Lung (tissue), 11 donors: ENCODE measurements at regions not wholly inside any gene's neighbourhood (a gene's known extent, or its start where the extent isn't known, plus 50 kb on each side); places are given as distances from the start of the nearest gene placed in this dataset.
A peak's percentile ranks its signal among the peaks of the same experiment; 100 is the strongest.

Experiments
- ATAC-seq: fragments of 200-7000 bp; cut with Tn5 transposase; one replicate; pipeline ENCODE4 v1.9.1; 2020; ENCODE audit warnings: moderate number of reproducible peaks; ENCODE audit not compliant: insufficient read depth, low FRiP score
- DNase-seq, 3 donors: peaks; one replicate each; pipeline ENCODE4 v3.0.0-alpha.2; 2013 to 2017
- H3K27ac ChIP-seq, 2 donors: one replicate each; pipeline ENCODE4 v1.5.1; 2013; ENCODE audit warnings: mild to moderate bottlenecking in 2 of 2, moderate library complexity in 2 of 2, control low read depth in 1 of 2, inconsistent platforms in 1 of 2, low read depth in 1 of 2, low read length in 1 of 2
- H3K27me3 ChIP-seq, 3 donors: one replicate each; pipeline ENCODE4 v1.5.1; 2013; ENCODE audit warnings: low read length in 2 of 3; ENCODE audit not compliant: control insufficient read depth in 3 of 3, insufficient read depth in 3 of 3
- H3K36me3 ChIP-seq, 4 donors: one replicate each; pipeline ENCODE4 v1.5.1; 2013; ENCODE audit warnings: low read length in 4 of 4, mild to moderate bottlenecking in 1 of 4, moderate library complexity in 1 of 4; ENCODE audit not compliant: control insufficient read depth in 4 of 4, insufficient read depth in 4 of 4
- H3K4me1 ChIP-seq, 5 donors: one replicate each; pipeline ENCODE4 v1.5.1; 2013; ENCODE audit warnings: low read length in 5 of 5, mild to moderate bottlenecking in 2 of 5, moderate library complexity in 1 of 5; ENCODE audit not compliant: control insufficient read depth in 5 of 5, insufficient read depth in 5 of 5
- H3K4me3 ChIP-seq: one replicate; pipeline ENCODE4 v1.5.1; 2013; ENCODE audit warnings: mild to moderate bottlenecking, control low read depth, moderate library complexity
- H3K9ac ChIP-seq, 2 donors: one replicate each; pipeline ENCODE4 v1.5.1; 2013; ENCODE audit warnings: low read length in 2 of 2, control low read depth in 1 of 2; ENCODE audit not compliant: insufficient read depth in 1 of 2
- H3K9me3 ChIP-seq, 4 donors: one replicate each; pipeline ENCODE4 v1.5.1; 2013; ENCODE audit warnings: low read length in 3 of 4, mild to moderate bottlenecking in 1 of 4, moderate library complexity in 1 of 4; ENCODE audit not compliant: control insufficient read depth in 4 of 4, insufficient read depth in 3 of 4
- CTCF ChIP-seq: IDR thresholded peaks from 2 replicates; pipeline ENCODE4 v1.5.1; 2012; ENCODE audit warnings: mild to moderate bottlenecking; ENCODE audit errors: control extremely low read depth, extremely low read depth
- WGBS, 2 donors: extraction: QIAGEN DNeasy Blood & Tissue Kit; methylation state at CpG; one replicate each; pipeline ENCODE4 v1.1.7; 2013; 5-methylcytosine and 5-hydroxymethylcytosine counted together
- donor health status: control.
- donor health status: control.
- donor health status: Bipolar disorder and iron deficiency.
- donor health status: healthy.
- donor health status: DM: yes; HTN: yes; CAD: no.

DNA sequence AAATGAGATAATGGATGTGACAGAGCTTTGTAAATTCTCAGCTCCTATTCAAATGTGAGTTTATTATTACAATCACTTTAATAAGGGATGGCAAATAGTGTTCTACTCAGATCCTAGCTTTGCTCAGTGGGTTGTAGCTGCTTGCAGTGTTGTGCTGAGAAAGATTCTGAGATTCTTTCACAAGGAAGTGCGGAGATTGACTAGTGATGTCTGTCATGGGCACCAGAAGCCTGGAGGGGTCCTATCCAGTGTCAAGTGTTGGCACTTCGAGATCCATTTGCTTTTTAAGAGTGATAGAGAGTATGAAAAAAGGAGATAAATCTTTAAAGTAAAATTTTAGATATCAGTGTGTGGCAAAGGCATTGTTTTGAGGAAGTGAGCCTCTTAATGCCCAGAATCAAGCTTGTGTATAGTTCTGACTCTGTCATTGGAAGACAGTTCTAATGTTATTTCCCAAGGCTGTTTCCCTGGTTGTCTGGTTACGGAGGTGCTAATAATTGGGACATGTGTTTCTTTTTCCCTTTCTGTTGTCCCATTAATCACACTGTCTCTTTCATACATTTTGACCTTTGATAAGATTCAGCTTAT, 181.7 kb upstream of the SPRED2 start:
- Histone ChIP-seq H3K36me3 (no peaks in the 10 kb centered on the region), H3K4me3 (no peak overlapping the region), H3K27ac (no peak overlapping the region), H3K9me3 (peaks cover 0 to 2% (median 0%) of the 10 kb centered on the region in 4 donors), H3K27me3 (no peaks in the 10 kb centered on the region), H3K4me1 (peaks cover 0 to 16% (median 6%) of the 10 kb centered on the region in 5 donors), H3K9ac (no peak overlapping the region)
- 82 to 88% methylated on average over 3 of the region's 3 CpGs for WGBS, 2 donors
- DNase-seq (no peak), ATAC-seq (no peak)
- no peak for TF ChIP-seq CTCF

- WGBS, 2 donors, result 92 to 94% methylated on average over 2 of the region's 2 CpGs
- DNase-seq (no peak), ATAC-seq (no peak)
- H3K4me1 ChIP-seq, result peaks cover 0 to 28% (median 6%) of the 10 kb centered on the region in 5 donors
- H3K9me3 ChIP-seq, result peaks cover 0 to 2% (median 0%) of the 10 kb centered on the region in 4 donors
- no peaks in the 10 kb centered on the region for H3K36me3 ChIP-seq
- TF ChIP-seq CTCF, result no peak
- no peak overlapping the region for H3K27ac ChIP-seq
- H3K4me3 ChIP-seq, result no peak overlapping the region
- no peak overlapping the region for H3K9ac ChIP-seq
- H3K27me3 ChIP-seq, result peaks cover 0 to 8% (median 0%) of the 10 kb centered on the region in 3 donors
Measured at GRCh38 chr2:65611488-65611887, 179.1 kb upstream of the SPRED2 start.

- Histone ChIP-seq H3K9ac (peak overlapping the region in 1 of 2 donors; percentile 2), H3K27ac (no peak overlapping the region), H3K9me3 (peaks cover 0 to 2% (median 0%) of the 10 kb centered on the region in 4 donors), H3K36me3 (no peaks in the 10 kb centered on the region), H3K4me3 (no peak overlapping the region), H3K4me1 (peaks cover 1 to 35% (median 6%) of the 10 kb centered on the region in 5 donors), H3K27me3 (peaks cover 0 to 8% (median 0%) of the 10 kb centered on the region in 3 donors)
- no peak for DNase-seq
- WGBS, 2 donors, result 70 to 77% methylated on average over 14 of the region's 14 CpGs
- TF ChIP-seq CTCF, result no peak
- ATAC-seq, result no peak
Measured at GRCh38 chr2:65608916-65609315, 176.5 kb upstream of the SPRED2 start.

DNA sequence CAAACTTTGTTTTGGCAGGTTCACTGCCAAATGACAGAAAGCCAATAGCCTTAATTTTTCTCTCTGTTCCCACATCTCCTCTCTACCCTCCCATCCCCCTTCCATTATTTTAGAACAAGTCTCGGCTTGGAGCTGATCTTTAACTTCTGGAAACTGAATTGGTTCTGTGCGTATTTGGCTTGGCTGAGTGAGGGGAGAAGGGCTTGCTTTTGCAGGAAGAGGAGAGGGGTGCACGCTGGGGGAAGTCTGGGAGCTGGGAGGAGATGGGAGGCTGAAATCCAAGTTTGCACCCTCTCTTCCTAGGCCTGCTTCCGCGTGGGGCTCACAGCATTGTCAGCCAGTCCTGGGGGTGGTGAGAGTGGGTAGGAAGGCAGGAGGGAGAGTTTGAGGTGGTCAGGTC, 176.1 kb upstream of the SPRED2 start:
- Histone ChIP-seq H3K27ac (no peak overlapping the region), H3K9ac (peak overlapping the region in 1 of 2 donors; percentile 2), H3K9me3 (peaks cover 0 to 2% (median 0%) of the 10 kb centered on the region in 4 donors), H3K4me3 (no peak overlapping the region), H3K27me3 (peaks cover 0 to 8% (median 0%) of the 10 kb centered on the region in 3 donors), H3K36me3 (no peaks in the 10 kb centered on the region), H3K4me1 (peaks cover 1 to 35% (median 6%) of the 10 kb centered on the region in 5 donors)
- 49 to 71% methylated on average over 5 of the region's 5 CpGs for WGBS, 2 donors
- ATAC-seq (no peak), DNase-seq (peak in 2 of 3 donors; percentile 52 to 65)
- TF ChIP-seq CTCF, result no peak
